ENCODE measurements at regions not wholly inside any gene's neighbourhood (a gene's known extent, or its start where the extent isn't known, plus 50 kb on each side); places are given as distances from the start of the nearest gene placed in this dataset.

DNA sequence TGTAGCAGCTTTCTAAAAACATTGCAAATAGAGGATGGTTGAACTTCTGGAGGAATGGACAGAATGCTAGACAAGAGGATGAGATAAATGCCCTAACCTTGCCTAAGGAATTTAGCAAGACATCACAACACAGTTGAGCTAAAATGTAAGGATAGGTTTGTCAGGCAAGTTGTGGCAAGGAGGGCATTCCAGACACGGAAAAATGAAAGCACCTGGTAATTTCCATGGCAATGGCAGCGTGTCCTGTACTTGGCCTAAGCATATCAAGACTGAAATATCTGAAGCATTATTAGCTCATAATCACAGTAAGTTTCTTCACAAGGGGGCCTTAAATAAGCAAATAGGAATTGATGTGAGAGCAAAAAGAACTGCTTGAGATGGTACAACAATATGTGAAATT, 105.1 kb upstream of the USP25 start:
- TF ChIP-seq, protein P1, sequence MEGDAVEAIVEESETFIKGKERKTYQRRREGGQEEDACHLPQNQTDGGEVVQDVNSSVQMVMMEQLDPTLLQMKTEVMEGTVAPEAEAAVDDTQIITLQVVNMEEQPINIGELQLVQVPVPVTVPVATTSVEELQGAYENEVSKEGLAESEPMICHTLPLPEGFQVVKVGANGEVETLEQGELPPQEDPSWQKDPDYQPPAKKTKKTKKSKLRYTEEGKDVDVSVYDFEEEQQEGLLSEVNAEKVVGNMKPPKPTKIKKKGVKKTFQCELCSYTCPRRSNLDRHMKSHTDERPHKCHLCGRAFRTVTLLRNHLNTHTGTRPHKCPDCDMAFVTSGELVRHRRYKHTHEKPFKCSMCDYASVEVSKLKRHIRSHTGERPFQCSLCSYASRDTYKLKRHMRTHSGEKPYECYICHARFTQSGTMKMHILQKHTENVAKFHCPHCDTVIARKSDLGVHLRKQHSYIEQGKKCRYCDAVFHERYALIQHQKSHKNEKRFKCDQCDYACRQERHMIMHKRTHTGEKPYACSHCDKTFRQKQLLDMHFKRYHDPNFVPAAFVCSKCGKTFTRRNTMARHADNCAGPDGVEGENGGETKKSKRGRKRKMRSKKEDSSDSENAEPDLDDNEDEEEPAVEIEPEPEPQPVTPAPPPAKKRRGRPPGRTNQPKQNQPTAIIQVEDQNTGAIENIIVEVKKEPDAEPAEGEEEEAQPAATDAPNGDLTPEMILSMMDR (IDR thresholded peaks at IDR 0.05; ENCODE audit: control extremely low read depth, extremely low read depth), result no peak
- Histone ChIP-seq H3K27me3 (ENCODE audit: control insufficient read depth in 3 of 3, insufficient read depth in 3 of 3, low read length in 2 of 3) (no peaks in the 10 kb centered on the region), H3K27ac (ENCODE audit: low read depth in 1 of 2, low read length in 1 of 2) (no peak overlapping the region), H3K9ac (ENCODE audit: insufficient read depth in 1 of 2, low read length in 2 of 2) (no peak overlapping the region), H3K36me3 (ENCODE audit: control insufficient read depth in 4 of 4, insufficient read depth in 4 of 4, low read length in 4 of 4) (no peaks in the 10 kb centered on the region), H3K4me3 (no peak overlapping the region), H3K4me1 (ENCODE audit: control insufficient read depth in 5 of 5, insufficient read depth in 5 of 5, low read length in 5 of 5) (no peaks in the 10 kb centered on the region), H3K9me3 (ENCODE audit: control insufficient read depth in 4 of 4, insufficient read depth in 3 of 4, low read length in 3 of 4) (no peaks in the 10 kb centered on the region)
- DNase-seq, result no peak
- 93 to 94% methylated on average over 2 of the region's 2 CpGs for WGBS, 2 donors
- ATAC-seq (ENCODE audit: insufficient read depth, low FRiP score), result no peak

DNA sequence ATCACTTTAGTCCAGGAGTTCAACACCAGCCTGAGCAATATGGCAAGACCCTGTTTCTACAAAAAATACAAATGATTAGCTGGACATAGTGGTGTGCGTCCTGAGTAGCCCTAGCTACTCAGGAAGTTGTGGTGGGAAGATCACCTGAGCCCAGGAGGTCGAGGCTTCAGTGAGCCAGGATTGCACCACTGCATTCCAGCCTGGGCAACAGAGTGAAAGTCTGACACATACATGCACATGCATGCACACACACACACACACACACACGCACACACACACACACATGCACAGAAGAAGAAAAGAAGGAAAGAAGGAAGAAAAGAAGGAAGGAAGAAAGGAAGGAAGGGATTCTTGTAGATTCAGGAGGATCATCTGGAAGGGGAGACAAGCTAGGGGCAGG, 104.4 kb upstream of the USP25 start:
- Histone ChIP-seq H3K9me3 (ENCODE audit: control insufficient read depth in 4 of 4, insufficient read depth in 3 of 4, low read length in 3 of 4) (no peaks in the 10 kb centered on the region), H3K27me3 (ENCODE audit: control insufficient read depth in 3 of 3, insufficient read depth in 3 of 3, low read length in 2 of 3) (no peaks in the 10 kb centered on the region), H3K4me3 (no peak overlapping the region), H3K27ac (ENCODE audit: low read depth in 1 of 2, low read length in 1 of 2) (no peak overlapping the region), H3K4me1 (ENCODE audit: control insufficient read depth in 5 of 5, insufficient read depth in 5 of 5, low read length in 5 of 5) (no peaks in the 10 kb centered on the region), H3K36me3 (ENCODE audit: control insufficient read depth in 4 of 4, insufficient read depth in 4 of 4, low read length in 4 of 4) (no peaks in the 10 kb centered on the region), H3K9ac (ENCODE audit: insufficient read depth in 1 of 2, low read length in 2 of 2) (no peak overlapping the region)
- WGBS, 2 donors, result 73 to 74% methylated on average over 3 of the region's 3 CpGs
- no peak for DNase-seq
- ATAC-seq (ENCODE audit: insufficient read depth, low FRiP score), result no peak
- TF ChIP-seq, protein P1 (IDR thresholded peaks at IDR 0.05; ENCODE audit: control extremely low read depth, extremely low read depth), result no peak

DNA sequence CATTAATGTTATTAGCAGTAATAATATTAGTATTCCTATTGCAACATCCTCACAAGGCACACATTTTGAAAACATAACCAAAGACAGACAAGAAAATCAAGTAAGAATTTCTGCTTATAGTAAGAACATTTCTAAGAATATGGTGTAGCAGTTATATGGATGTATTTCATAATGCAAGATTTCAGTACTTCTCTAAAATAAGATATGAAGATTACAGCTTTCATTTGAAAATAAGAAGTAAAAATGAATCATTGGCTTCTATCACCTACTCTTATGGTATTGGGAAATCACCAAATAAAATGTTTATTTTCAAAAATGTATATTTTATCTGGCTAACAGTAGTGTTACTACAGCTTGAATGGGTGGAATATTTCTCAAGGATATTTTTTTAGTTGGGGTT, 103.8 kb upstream of the USP25 start:
- H3K27me3 ChIP-seq (ENCODE audit: control insufficient read depth in 3 of 3, insufficient read depth in 3 of 3, low read length in 2 of 3), result no peaks in the 10 kb centered on the region
- ATAC-seq (ENCODE audit: insufficient read depth, low FRiP score) (no peak), DNase-seq (no peak)
- no peak overlapping the region for H3K4me3 ChIP-seq
- no peaks in the 10 kb centered on the region for H3K36me3 ChIP-seq (ENCODE audit: control insufficient read depth in 4 of 4, insufficient read depth in 4 of 4, low read length in 4 of 4)
- H3K9me3 ChIP-seq (ENCODE audit: control insufficient read depth in 4 of 4, insufficient read depth in 3 of 4, low read length in 3 of 4), result no peaks in the 10 kb centered on the region
- no peak overlapping the region for H3K27ac ChIP-seq (ENCODE audit: low read depth in 1 of 2, low read length in 1 of 2)
- TF ChIP-seq, protein P1 (IDR thresholded peaks at IDR 0.05; ENCODE audit: control extremely low read depth, extremely low read depth), result no peak
- H3K9ac ChIP-seq (ENCODE audit: insufficient read depth in 1 of 2, low read length in 2 of 2), result no peak overlapping the region
- no peaks in the 10 kb centered on the region for H3K4me1 ChIP-seq (ENCODE audit: control insufficient read depth in 5 of 5, insufficient read depth in 5 of 5, low read length in 5 of 5)

DNA sequence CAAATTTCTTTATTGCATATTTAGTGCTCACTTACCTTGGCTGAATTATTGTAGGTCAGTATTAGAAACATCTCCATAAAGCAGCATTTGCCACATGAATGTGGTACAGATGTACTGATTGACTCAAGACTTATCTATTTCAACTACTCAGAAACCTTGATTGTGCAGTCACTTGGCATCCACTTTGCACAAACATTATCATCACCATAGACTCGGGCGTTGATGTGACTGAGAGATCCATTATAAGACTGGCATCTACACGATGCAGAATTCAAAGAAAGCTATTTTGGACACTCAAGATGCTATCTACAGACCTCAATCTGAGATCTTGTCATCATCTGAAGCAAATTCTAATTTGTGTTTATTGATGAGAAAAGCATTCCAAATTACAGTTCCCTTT, 102.8 kb upstream of the USP25 start:
- Histone ChIP-seq H3K36me3 (ENCODE audit: control insufficient read depth in 4 of 4, insufficient read depth in 4 of 4, low read length in 4 of 4) (no peaks in the 10 kb centered on the region), H3K9ac (ENCODE audit: insufficient read depth in 1 of 2, low read length in 2 of 2) (no peak overlapping the region), H3K4me3 (no peak overlapping the region), H3K27ac (ENCODE audit: low read depth in 1 of 2, low read length in 1 of 2) (no peak overlapping the region), H3K4me1 (ENCODE audit: control insufficient read depth in 5 of 5, insufficient read depth in 5 of 5, low read length in 5 of 5) (no peaks in the 10 kb centered on the region), H3K9me3 (ENCODE audit: control insufficient read depth in 4 of 4, insufficient read depth in 3 of 4, low read length in 3 of 4) (no peaks in the 10 kb centered on the region), H3K27me3 (ENCODE audit: control insufficient read depth in 3 of 3, insufficient read depth in 3 of 3, low read length in 2 of 3) (no peaks in the 10 kb centered on the region)
- ATAC-seq (ENCODE audit: insufficient read depth, low FRiP score) (no peak), DNase-seq (no peak)
- TF ChIP-seq, protein P1 (IDR thresholded peaks at IDR 0.05; ENCODE audit: control extremely low read depth, extremely low read depth), result no peak
- 68 to 75% methylated on average over 3 of the region's 3 CpGs for WGBS, 2 donors

All from lung (tissue), 11 donors.